ENCODE measurements at regions not wholly inside any gene's neighbourhood (a gene's known extent, or its start where the extent isn't known, plus 50 kb on each side); places are given as distances from the start of the nearest gene placed in this dataset.

DNA sequence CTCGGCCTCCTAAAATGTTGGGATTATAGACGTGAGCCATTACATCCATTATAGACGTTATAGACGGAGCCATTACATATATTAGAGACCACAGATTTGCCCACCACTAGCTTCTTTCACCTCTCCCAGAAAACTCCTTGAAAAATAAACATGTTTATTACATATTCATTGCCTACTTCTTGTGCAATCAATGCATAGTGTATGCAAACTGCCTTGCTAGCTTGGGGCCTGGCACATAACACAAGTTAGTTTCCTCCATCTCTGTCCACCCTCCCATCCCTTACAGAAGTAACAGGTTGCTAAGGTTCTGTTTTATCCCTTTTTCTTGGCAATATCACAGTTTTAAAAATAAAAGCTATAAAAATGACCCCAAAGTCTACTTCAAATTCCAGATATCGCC, 66.4 kb upstream of the KRR1 start:
- DNase-seq (ENCODE audit: low spot score) = no peak
- no peak for FAIRE-seq

DNA sequence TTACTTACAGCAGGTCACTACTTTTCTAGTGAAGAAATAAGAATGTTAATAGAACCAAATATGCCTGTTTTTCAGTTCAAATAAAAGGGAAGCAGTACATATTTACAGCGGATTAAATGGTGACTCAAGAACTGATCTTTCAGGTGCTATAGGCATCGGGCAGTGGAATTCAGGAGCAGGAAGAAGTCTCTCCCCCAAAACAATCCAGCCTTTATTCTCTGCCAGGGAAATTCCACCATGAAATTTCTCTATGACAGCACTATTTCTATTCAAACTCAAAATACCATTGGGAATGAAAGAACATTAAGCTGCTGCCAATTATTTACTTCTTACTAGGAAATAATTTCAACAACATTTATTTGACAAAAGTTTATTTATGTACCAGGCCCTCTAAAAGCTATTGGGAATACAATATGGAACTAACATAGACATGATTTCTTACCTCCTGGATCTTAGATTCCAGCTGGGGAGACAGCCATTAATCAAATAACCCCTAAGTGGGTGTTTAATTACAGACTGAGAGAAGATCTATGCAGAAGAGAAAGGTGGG, 60.3 kb upstream of the KRR1 start:
- FAIRE-seq (no peak), DNase-seq (ENCODE audit: low spot score) (no peak)

DNA sequence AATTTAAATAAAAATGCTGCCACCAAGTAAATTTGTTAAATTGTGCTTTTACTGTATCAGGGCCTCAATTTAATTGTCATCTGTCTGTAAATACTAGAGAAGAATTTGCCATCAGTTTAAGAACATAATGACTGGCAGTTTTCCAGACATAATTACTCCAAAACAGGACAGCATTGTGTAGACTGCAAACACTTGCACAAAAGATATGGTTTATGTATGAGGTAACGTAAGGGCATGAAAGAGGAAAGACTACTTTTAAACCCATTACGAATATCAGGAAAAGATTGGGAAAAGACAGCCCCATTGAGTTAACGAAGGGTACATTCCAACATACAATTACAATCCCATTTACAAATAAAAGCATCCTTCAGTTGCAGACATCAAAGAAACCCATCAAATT, 59.8 kb upstream of the KRR1 start:
- no peak for DNase-seq (ENCODE audit: low spot score)
- FAIRE-seq = no peak

DNA sequence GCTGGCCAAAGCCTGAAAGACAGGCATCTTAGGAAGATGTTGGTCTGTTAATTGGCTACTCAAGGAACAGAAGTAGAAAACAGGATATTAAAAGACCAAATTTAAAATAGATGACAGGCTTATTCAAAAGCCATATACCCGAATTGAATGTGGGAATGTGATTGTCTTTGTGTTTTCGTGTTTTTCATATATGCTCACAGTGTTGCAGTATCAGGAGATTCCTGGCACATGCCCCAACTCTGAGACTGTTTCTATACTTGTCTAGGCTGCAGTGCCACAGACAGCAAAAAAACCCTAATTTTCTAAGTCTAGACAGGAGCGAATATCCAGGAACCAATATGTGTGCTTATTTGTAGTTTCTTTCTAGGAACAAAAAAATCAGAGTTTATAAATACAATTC, 57.4 kb upstream of the KRR1 start:
- DNase-seq (ENCODE audit: low spot score) (no peak), FAIRE-seq (no peak)

DNA sequence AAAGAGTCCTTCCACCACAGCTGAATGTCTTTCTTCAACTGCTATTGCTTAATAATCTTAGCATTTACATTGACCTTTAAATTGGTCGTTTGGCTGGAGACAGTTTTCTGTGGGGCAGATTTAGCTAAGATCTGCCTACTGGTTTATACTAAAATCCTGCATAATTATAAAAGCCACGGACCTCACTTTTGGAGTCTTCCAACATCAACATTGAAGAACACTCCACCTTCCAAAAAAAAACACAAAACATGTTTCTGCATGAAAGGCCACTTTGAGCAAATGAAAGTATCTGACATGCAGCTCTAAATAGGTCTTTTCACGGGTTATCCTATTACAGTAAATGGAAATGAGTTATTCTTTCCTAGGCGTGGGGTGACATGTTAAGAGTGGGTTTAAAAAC, 57.0 kb upstream of the KRR1 start:
- DNase-seq (ENCODE audit: low spot score) = no peak
- no peak for FAIRE-seq

DNA sequence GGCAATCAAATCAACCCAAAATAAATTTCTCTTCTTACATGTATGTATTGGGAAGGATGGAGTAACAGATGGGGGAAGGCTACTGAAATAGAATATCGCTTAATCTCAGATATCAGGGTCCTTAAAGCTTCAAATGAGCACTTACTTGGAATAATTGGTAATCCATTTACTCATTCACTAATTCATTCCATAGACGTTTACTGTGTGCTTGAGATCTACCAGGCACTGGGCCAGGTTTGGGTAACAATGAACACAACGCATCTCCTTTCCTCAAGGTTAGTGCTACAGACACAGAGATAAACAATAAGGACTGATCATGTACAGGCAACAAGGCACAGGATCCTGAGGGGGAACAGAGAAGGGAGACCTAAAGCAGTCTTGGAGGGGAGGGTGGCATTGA, 54.4 kb upstream of the KRR1 start:
- FAIRE-seq (no peak), DNase-seq (ENCODE audit: low spot score) (no peak)

DNA sequence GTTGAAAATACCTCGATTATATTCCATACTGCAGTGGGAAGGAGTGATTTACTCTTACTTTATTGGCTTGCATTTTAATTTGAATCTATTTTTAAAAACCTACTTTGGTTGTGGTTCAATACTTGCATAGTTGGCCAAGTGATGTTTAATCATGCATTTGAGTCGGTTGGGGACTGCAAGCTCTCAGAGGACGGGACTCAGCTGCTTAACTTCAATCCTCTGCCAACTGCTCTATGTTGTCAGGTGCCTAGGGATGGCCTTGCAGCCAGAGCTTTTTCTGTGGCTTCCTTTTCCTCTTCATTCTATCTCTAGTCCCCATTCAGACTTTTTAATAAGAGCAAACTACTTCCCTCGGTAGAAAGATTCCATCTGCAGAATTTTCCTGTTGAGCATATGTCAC, 53.4 kb upstream of the KRR1 start:
- no peak for DNase-seq (ENCODE audit: low spot score)
- FAIRE-seq = no peak

DNA sequence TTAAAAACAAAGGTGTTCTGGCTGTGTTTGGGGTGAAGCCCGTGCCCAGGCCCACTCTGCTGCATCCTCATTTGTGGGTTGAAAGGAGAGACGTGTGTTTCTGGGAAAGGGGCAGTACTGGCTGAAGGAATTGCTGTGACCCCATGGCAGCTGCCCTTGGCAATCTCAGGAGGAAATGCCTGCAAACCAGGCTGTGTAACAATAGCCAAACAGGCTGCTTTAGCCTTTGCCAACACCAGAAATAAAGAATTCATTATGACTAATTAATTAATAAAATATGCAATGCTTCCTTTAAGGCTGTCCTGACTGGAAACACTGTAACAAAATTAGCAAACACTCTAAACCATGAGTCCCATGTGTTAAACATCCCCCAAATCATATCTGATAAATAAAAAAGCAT, 53.0 kb upstream of the KRR1 start:
- no peak for FAIRE-seq
- no peak for DNase-seq (ENCODE audit: low spot score)

DNA sequence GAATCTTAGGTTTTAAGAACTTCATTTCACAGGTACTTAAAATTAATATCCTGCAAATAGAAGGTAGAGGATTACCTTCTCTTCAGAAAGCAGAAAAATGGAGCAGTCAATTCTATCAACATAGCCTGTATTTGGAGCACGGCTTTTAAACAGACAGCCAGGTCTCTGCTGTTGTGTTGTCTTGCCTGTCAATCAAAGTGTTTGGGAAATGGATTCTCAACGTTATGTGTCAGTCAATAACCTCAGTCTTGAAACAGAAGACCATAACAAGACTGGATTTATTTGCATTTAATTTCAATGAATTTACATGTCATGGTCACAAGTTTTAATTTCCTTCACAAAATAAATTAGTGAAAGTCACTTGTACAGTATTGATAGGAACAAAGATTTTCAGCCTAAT, 51.9 kb upstream of the KRR1 start:
- DNase-seq (ENCODE audit: low spot score) (no peak), FAIRE-seq (no peak)

DNA sequence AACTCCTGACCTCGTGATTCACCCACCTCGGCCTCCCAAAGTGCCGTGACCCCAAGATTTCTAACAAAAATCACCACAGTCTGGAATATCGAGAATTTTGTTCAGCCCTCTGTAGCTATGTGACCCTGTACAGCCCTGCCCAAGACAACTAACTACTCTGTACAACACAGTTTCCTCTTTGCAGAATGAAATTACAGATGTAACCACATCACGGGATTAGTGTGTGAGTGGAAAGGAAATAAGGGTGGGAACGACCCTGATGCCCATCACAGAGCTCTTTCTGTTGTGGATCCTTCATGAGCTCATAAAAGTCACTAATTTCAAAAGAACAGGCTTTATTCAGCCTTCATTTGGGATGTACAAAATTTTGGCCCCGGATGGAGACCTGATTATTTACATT, 50.5 kb upstream of the KRR1 start:
- FAIRE-seq (no peak), DNase-seq (ENCODE audit: low spot score) (no peak)

Measured in RCC 7860 (cell line).